ENCODE measurements at regions not wholly inside any gene's neighbourhood (a gene's known extent, or its start where the extent isn't known, plus 50 kb on each side); places are given as distances from the start of the nearest gene placed in this dataset.
A peak's percentile ranks its signal among the peaks of the same experiment; 100 is the strongest.

GRCh38 chr16:86927699-86928098, 349.4 kb downstream of the FOXL1 start:
- peaks cover 0 to 33% of the 10 kb centered on the region in 2 donors for H3K4me1 ChIP-seq
- no peak overlapping the region for H3K4me3 ChIP-seq
- H3K27me3 ChIP-seq: peaks cover 0 to 7% of the 10 kb centered on the region in 2 donors
- no peaks in the 10 kb centered on the region for H3K9me3 ChIP-seq
- no peak overlapping the region for H3K27ac ChIP-seq
- TF ChIP-seq CTCF (IDR thresholded peaks at IDR 0.05): no peak
- DNase-seq (ENCODE audit: low spot score): no peak
- no peaks in the 10 kb centered on the region for H3K36me3 ChIP-seq

- H3K27me3 ChIP-seq: peaks cover 0 to 7% of the 10 kb centered on the region in 2 donors
- peak overlapping the region in 1 of 2 donors; percentile 17 for H3K4me3 ChIP-seq
- no peaks in the 10 kb centered on the region for H3K9me3 ChIP-seq
- TF ChIP-seq CTCF (IDR thresholded peaks at IDR 0.05): no peak
- no peaks in the 10 kb centered on the region for H3K36me3 ChIP-seq
- no peak for DNase-seq (ENCODE audit: low spot score)
- peaks cover 0 to 33% of the 10 kb centered on the region in 2 donors for H3K4me1 ChIP-seq
- H3K27ac ChIP-seq: peak overlapping the region; percentile 29 to 58
Observed at GRCh38 chr16:86928523-86929011, 350.2 kb downstream of the FOXL1 start.

GRCh38 chr16:86929057-86929871, 350.9 kb downstream of the FOXL1 start:
- Histone ChIP-seq H3K9me3 (no peaks in the 10 kb centered on the region), H3K36me3 (no peaks in the 10 kb centered on the region), H3K27ac (peak overlapping the region; percentile 29 to 58), H3K27me3 (peaks cover 0 to 7% of the 10 kb centered on the region in 2 donors), H3K4me3 (peak overlapping the region in 1 of 2 donors; percentile 17), H3K4me1 (peaks cover 0 to 33% of the 10 kb centered on the region in 2 donors)
- TF ChIP-seq CTCF (IDR thresholded peaks at IDR 0.05): no peak
- DNase-seq (ENCODE audit: low spot score): peak; percentile 71

GRCh38 chr16:86930001-86930400, 351.7 kb downstream of the FOXL1 start:
- TF ChIP-seq CTCF (IDR thresholded peaks at IDR 0.05): no peak
- DNase-seq (ENCODE audit: low spot score): no peak
- H3K36me3 ChIP-seq: no peaks in the 10 kb centered on the region
- peaks cover 0 to 33% of the 10 kb centered on the region in 2 donors for H3K4me1 ChIP-seq
- no peaks in the 10 kb centered on the region for H3K9me3 ChIP-seq
- H3K4me3 ChIP-seq: no peak overlapping the region
- H3K27me3 ChIP-seq: peaks cover 0 to 7% of the 10 kb centered on the region in 2 donors
- no peak overlapping the region for H3K27ac ChIP-seq

GRCh38 chr16:86930663-86931373, 352.5 kb downstream of the FOXL1 start:
- TF ChIP-seq CTCF (IDR thresholded peaks at IDR 0.05): no peak
- Histone ChIP-seq H3K4me3 (no peak overlapping the region), H3K9me3 (no peaks in the 10 kb centered on the region), H3K36me3 (no peaks in the 10 kb centered on the region), H3K4me1 (peaks cover 0 to 33% of the 10 kb centered on the region in 2 donors), H3K27ac (peak overlapping the region; percentile 4 to 40), H3K27me3 (peaks cover 0 to 7% of the 10 kb centered on the region in 2 donors)
- DNase-seq (ENCODE audit: low spot score): no peak
